ENCODE measurements at regions not wholly inside any gene's neighbourhood (a gene's known extent, or its start where the extent isn't known, plus 50 kb on each side); places are given as distances from the start of the nearest gene placed in this dataset.

GRCh38 chr13:39815345-39816111 is 160.1 kb downstream of the COG6 start:
- H3K27ac ChIP-seq, result no peak overlapping the region
- no peak for TF ChIP-seq ZFX (IDR thresholded peaks at IDR 0.05)
- TF ChIP-seq CTCF (conservative IDR thresholded peaks at IDR 0.05), result no peak

- no peak overlapping the region for H3K27ac ChIP-seq
- no peak for TF ChIP-seq CTCF (conservative IDR thresholded peaks at IDR 0.05)
- no peak for TF ChIP-seq ZFX (IDR thresholded peaks at IDR 0.05)
These were observed 161.5 kb downstream of the COG6 start for GRCh38 chr13:39816936-39817335.

- no peak for TF ChIP-seq ZFX (IDR thresholded peaks at IDR 0.05)
- no peak for TF ChIP-seq CTCF (conservative IDR thresholded peaks at IDR 0.05)
- H3K27ac ChIP-seq, result no peak overlapping the region
These were observed 163.5 kb downstream of the COG6 start for GRCh38 chr13:39818953-39819352.

GRCh38 chr13:39820606-39821005 is 165.1 kb downstream of the COG6 start:
- no peak overlapping the region for H3K27ac ChIP-seq
- TF ChIP-seq ZFX (IDR thresholded peaks at IDR 0.05) (no peak), CTCF (conservative IDR thresholded peaks at IDR 0.05) (no peak)

- H3K27ac ChIP-seq, result no peak overlapping the region
- TF ChIP-seq ZFX (IDR thresholded peaks at IDR 0.05) (no peak), CTCF (conservative IDR thresholded peaks at IDR 0.05) (no peak)
These were observed 166.5 kb downstream of the COG6 start for GRCh38 chr13:39821977-39822376.

- no peak overlapping the region for H3K27ac ChIP-seq
- TF ChIP-seq ZFX (IDR thresholded peaks at IDR 0.05) (no peak), CTCF (conservative IDR thresholded peaks at IDR 0.05) (no peak)
These were observed 167.0 kb downstream of the COG6 start for GRCh38 chr13:39822437-39822836.

- H3K27ac ChIP-seq, result no peak overlapping the region
- TF ChIP-seq CTCF (conservative IDR thresholded peaks at IDR 0.05) (no peak), ZFX (IDR thresholded peaks at IDR 0.05) (no peak)
These were observed 167.7 kb downstream of the COG6 start for GRCh38 chr13:39823063-39823713.

Measured in C4-2B (cell line).